ENCODE measurements at regions not wholly inside any gene's neighbourhood (a gene's known extent, or its start where the extent isn't known, plus 50 kb on each side); places are given as distances from the start of the nearest gene placed in this dataset.

DNA sequence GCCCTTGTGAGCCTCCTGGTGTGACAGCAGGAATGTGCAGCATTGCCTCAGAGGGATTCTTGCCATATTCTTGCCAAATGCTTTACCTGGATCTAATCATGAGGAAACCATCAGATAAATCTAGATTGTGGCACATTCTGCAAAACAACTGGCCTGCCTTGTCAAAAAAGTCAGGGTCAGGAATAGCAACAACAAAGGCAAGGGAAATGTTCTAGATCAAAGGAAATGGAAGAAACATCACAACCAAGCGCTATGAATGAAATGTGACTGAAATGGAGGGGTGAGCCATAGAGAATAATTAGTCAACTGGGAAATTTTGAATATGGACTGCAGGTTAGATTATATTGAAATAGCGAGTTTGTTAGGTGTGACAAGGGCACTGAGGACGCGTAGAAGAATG lies 262.6 kb upstream of the CDYL start:
- intact Hi-C loops (cut with micrococcal nuclease; ENCODE audit: unreplicated experiment) = no loop called here
- H2AFZ ChIP-seq (ENCODE audit: low read length) = no peak overlapping the region
- BruUV-seq (replicated peaks) = no TSS peak
- DNase-seq (ENCODE audit: low spot score) = no peak
- TF ChIP-seq EZH2phosphoT487 (IDR thresholded peaks at IDR 0.05; ENCODE audit: borderline replicate concordance, low read depth, low read length) = no peak
- TF ChIP-seq, protein P1, sequence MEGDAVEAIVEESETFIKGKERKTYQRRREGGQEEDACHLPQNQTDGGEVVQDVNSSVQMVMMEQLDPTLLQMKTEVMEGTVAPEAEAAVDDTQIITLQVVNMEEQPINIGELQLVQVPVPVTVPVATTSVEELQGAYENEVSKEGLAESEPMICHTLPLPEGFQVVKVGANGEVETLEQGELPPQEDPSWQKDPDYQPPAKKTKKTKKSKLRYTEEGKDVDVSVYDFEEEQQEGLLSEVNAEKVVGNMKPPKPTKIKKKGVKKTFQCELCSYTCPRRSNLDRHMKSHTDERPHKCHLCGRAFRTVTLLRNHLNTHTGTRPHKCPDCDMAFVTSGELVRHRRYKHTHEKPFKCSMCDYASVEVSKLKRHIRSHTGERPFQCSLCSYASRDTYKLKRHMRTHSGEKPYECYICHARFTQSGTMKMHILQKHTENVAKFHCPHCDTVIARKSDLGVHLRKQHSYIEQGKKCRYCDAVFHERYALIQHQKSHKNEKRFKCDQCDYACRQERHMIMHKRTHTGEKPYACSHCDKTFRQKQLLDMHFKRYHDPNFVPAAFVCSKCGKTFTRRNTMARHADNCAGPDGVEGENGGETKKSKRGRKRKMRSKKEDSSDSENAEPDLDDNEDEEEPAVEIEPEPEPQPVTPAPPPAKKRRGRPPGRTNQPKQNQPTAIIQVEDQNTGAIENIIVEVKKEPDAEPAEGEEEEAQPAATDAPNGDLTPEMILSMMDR (conservative IDR thresholded peaks at IDR 0.05; ENCODE audit: low read length) = no peak
- no peak overlapping the region for H3K27ac ChIP-seq (ENCODE audit: low read depth, low read length, poor library complexity, severe bottlenecking)
- ChIA-PET POLR2A (no interaction called here), CTCF (ENCODE audit: unreplicated experiment) (no interaction called here)
- H3K4me3 ChIP-seq (ENCODE audit: low read depth, low read length, poor library complexity, severe bottlenecking) = no peak overlapping the region
- H3K9me2 ChIP-seq (ENCODE audit: insufficient read depth, low read length) = no peaks in the 10 kb centered on the region
- H3K9me3 ChIP-seq (ENCODE audit: low read length) = no peaks in the 10 kb centered on the region
- no peaks in the 10 kb centered on the region for H4K20me1 ChIP-seq (ENCODE audit: insufficient read depth, low read length)
- no peak overlapping the region for H3K4me2 ChIP-seq (ENCODE audit: low read length)
- no peaks in the 10 kb centered on the region for H3K4me1 ChIP-seq (ENCODE audit: insufficient read depth, low read length, poor library complexity, severe bottlenecking)
- no peaks in the 10 kb centered on the region for H3K36me3 ChIP-seq (ENCODE audit: insufficient read depth, low read length)
- no peaks in the 10 kb centered on the region for H3K79me2 ChIP-seq (ENCODE audit: insufficient read depth, low read depth, low read length)

DNA sequence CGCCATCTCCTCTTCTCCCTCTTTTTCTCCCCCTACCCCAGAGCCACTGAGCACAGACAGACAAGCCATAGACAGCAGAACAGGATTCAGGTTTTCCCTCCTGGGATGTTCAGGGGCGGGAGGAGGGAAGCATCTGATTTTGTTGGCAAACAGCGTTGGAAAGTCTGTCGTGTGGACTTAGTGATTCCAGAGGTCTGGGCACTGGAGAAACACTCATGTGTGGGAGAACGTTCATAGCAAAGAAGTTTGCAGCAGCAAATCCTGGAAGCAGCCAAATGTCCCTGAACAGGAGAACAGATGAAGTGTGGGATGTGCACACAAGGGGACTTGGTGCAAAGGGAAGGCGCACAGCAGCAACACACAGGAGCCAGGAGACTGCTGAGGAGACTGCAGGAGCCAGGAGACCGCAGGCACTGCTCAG lies 264.1 kb upstream of the CDYL start:
- Histone ChIP-seq H3K36me3 (ENCODE audit: insufficient read depth, low read length) (no peaks in the 10 kb centered on the region), H3K9me3 (ENCODE audit: low read length) (no peaks in the 10 kb centered on the region), H3K79me2 (ENCODE audit: insufficient read depth, low read depth, low read length) (no peaks in the 10 kb centered on the region), H2AFZ (ENCODE audit: low read length) (no peak overlapping the region), H4K20me1 (ENCODE audit: insufficient read depth, low read length) (no peaks in the 10 kb centered on the region), H3K27ac (ENCODE audit: low read depth, low read length, poor library complexity, severe bottlenecking) (no peak overlapping the region), H3K4me1 (ENCODE audit: insufficient read depth, low read length, poor library complexity, severe bottlenecking) (no peaks in the 10 kb centered on the region), H3K4me2 (ENCODE audit: low read length) (no peak overlapping the region), H3K9me2 (ENCODE audit: insufficient read depth, low read length) (no peaks in the 10 kb centered on the region), H3K4me3 (ENCODE audit: low read depth, low read length, poor library complexity, severe bottlenecking) (no peak overlapping the region)
- no peak for DNase-seq (ENCODE audit: low spot score)
- ChIA-PET POLR2A (no interaction called here), CTCF (ENCODE audit: unreplicated experiment) (no interaction called here)
- intact Hi-C loops (cut with micrococcal nuclease; ENCODE audit: unreplicated experiment) = no loop called here
- TF ChIP-seq, protein P1 (conservative IDR thresholded peaks at IDR 0.05; ENCODE audit: low read length) = no peak
- TF ChIP-seq EZH2phosphoT487 (IDR thresholded peaks at IDR 0.05; ENCODE audit: borderline replicate concordance, low read depth, low read length) = no peak
- BruUV-seq (replicated peaks) = no TSS peak

DNA sequence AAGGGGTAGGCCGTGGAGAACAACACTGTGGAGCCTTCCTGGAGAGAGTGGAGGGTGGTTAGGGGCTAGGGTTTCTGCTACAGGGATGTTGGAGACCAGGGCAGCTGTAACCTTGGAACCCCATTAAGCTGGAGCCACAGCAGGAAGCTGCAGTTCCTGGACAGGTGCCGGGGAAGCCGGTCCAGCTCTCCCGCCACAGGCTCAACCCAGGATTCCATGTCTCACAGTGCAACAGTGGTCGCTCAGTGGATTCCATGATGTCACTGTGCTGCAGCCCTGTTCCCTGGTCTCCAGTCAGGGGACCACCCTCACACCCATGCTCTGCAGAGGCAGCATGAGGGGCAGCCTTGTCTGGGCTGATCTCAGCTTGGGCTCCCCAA lies 264.6 kb upstream of the CDYL start:
- no peaks in the 10 kb centered on the region for H3K4me1 ChIP-seq (ENCODE audit: insufficient read depth, low read length, poor library complexity, severe bottlenecking)
- no peaks in the 10 kb centered on the region for H4K20me1 ChIP-seq (ENCODE audit: insufficient read depth, low read length)
- no peak overlapping the region for H3K27ac ChIP-seq (ENCODE audit: low read depth, low read length, poor library complexity, severe bottlenecking)
- H3K79me2 ChIP-seq (ENCODE audit: insufficient read depth, low read depth, low read length) = no peaks in the 10 kb centered on the region
- no peak overlapping the region for H3K4me2 ChIP-seq (ENCODE audit: low read length)
- DNase-seq (ENCODE audit: low spot score) = no peak
- intact Hi-C loops (cut with micrococcal nuclease; ENCODE audit: unreplicated experiment) = no loop called here
- H3K9me2 ChIP-seq (ENCODE audit: insufficient read depth, low read length) = no peaks in the 10 kb centered on the region
- no peak for TF ChIP-seq EZH2phosphoT487 (IDR thresholded peaks at IDR 0.05; ENCODE audit: borderline replicate concordance, low read depth, low read length)
- TF ChIP-seq, protein P1 (conservative IDR thresholded peaks at IDR 0.05; ENCODE audit: low read length) = no peak
- H3K36me3 ChIP-seq (ENCODE audit: insufficient read depth, low read length) = no peaks in the 10 kb centered on the region
- CTCF ChIA-PET (ENCODE audit: unreplicated experiment) = no interaction called here
- no peaks in the 10 kb centered on the region for H3K9me3 ChIP-seq (ENCODE audit: low read length)
- no TSS peak for BruUV-seq (replicated peaks)
- no peak overlapping the region for H2AFZ ChIP-seq (ENCODE audit: low read length)
- no peak overlapping the region for H3K4me3 ChIP-seq (ENCODE audit: low read depth, low read length, poor library complexity, severe bottlenecking)
- POLR2A ChIA-PET = no interaction called here
